ENCODE measurements at regions not wholly inside any gene's neighbourhood (a gene's known extent, or its start where the extent isn't known, plus 50 kb on each side); places are given as distances from the start of the nearest gene placed in this dataset.

DNA sequence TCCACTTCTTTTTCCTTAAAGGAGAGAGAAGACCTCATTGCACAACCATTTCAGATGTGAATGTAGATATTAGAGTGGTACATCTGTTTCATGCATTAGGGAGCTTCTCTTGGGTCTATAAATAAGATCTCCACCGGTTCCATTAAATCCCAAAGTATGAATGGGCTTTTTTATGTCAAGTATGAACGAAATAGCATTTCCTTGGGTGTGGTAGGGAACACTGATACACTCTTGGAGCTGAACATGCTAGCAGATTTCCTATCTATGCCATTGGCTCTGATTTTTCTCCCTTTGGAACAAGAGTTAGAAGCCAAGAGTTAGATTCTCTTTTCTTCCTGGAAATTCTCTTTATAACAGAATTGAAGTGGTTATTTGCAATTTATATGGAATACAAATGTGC, 245.6 kb upstream of the ADAMTS5 start:
- Histone ChIP-seq H3K4me1 (ENCODE audit: control insufficient read depth, insufficient read depth, low read length) (no peaks in the 10 kb centered on the region), H3K36me3 (ENCODE audit: control insufficient read depth, insufficient read depth, low read length) (no peaks in the 10 kb centered on the region; the same call in 1 of the 2 replicates), H3K9me3 (ENCODE audit: control insufficient read depth, insufficient read depth, low read depth, low read length) (no peaks in the 10 kb centered on the region), H3K27ac (ENCODE audit: low read length) (no peak overlapping the region), H3K27me3 (ENCODE audit: control insufficient read depth, insufficient read depth, low read length) (no peaks in the 10 kb centered on the region), H3K4me3 (ENCODE audit: low read depth in 2 of 2, low read length in 2 of 2) (no peak overlapping the region)
- no peak for ATAC-seq
- in situ Hi-C loops (cut with HindIII; ENCODE audit: low pct_unique_long_range_greater_than_20kb, low sequenced_read_pairs) (no loop called here), intact Hi-C loops (cut with micrococcal nuclease; ENCODE audit: unreplicated experiment) (no loop called here)
- no peak for DNase-seq (ENCODE audit: low read depth, low spot score)
- CTCF ChIA-PET = no interaction called here
- no TSS peak for BruUV-seq (replicated peaks)
- POLR2A ChIA-PET = no interaction called here
- TF ChIP-seq, protein P1, sequence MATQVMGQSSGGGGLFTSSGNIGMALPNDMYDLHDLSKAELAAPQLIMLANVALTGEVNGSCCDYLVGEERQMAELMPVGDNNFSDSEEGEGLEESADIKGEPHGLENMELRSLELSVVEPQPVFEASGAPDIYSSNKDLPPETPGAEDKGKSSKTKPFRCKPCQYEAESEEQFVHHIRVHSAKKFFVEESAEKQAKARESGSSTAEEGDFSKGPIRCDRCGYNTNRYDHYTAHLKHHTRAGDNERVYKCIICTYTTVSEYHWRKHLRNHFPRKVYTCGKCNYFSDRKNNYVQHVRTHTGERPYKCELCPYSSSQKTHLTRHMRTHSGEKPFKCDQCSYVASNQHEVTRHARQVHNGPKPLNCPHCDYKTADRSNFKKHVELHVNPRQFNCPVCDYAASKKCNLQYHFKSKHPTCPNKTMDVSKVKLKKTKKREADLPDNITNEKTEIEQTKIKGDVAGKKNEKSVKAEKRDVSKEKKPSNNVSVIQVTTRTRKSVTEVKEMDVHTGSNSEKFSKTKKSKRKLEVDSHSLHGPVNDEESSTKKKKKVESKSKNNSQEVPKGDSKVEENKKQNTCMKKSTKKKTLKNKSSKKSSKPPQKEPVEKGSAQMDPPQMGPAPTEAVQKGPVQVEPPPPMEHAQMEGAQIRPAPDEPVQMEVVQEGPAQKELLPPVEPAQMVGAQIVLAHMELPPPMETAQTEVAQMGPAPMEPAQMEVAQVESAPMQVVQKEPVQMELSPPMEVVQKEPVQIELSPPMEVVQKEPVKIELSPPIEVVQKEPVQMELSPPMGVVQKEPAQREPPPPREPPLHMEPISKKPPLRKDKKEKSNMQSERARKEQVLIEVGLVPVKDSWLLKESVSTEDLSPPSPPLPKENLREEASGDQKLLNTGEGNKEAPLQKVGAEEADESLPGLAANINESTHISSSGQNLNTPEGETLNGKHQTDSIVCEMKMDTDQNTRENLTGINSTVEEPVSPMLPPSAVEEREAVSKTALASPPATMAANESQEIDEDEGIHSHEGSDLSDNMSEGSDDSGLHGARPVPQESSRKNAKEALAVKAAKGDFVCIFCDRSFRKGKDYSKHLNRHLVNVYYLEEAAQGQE (IDR thresholded peaks at IDR 0.05; ENCODE audit: insufficient read depth in 1 of 2, low read depth in 2 of 2, low read length in 1 of 2) = no peak
- TF ChIP-seq SIN3A (IDR thresholded peaks at IDR 0.05; ENCODE audit: borderline replicate concordance, insufficient read depth, low read depth, low read length) (no peak), TCF7L2 (IDR thresholded peaks at IDR 0.05; ENCODE audit: low read depth, low read length) (no peak), POLR2AphosphoS5 (IDR thresholded peaks at IDR 0.05; ENCODE audit: low read depth, low read length) (no peak)
- TF ChIP-seq, protein P2, sequence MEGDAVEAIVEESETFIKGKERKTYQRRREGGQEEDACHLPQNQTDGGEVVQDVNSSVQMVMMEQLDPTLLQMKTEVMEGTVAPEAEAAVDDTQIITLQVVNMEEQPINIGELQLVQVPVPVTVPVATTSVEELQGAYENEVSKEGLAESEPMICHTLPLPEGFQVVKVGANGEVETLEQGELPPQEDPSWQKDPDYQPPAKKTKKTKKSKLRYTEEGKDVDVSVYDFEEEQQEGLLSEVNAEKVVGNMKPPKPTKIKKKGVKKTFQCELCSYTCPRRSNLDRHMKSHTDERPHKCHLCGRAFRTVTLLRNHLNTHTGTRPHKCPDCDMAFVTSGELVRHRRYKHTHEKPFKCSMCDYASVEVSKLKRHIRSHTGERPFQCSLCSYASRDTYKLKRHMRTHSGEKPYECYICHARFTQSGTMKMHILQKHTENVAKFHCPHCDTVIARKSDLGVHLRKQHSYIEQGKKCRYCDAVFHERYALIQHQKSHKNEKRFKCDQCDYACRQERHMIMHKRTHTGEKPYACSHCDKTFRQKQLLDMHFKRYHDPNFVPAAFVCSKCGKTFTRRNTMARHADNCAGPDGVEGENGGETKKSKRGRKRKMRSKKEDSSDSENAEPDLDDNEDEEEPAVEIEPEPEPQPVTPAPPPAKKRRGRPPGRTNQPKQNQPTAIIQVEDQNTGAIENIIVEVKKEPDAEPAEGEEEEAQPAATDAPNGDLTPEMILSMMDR (IDR thresholded peaks at IDR 0.05) = no peak

DNA sequence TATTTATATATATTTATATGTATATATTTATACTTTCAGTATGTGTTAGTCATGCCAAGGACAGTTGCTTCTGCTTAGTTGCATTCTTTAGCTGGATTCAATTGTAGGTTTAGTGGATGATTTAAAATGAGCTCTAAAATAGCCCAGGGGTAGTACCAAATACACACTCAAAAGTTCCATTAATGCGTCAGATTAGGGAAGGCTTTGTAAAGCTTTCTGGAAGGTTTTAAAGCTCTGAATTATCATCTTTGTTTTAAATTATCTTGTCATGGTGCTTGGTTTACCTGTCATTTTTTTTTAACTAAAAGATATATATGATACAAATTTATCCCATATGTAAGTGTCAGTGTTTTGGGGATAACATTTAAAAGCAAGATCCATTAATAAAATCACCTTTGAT, 242.7 kb upstream of the ADAMTS5 start:
- in situ Hi-C loops (cut with HindIII; ENCODE audit: low pct_unique_long_range_greater_than_20kb, low sequenced_read_pairs) = no loop called here
- ATAC-seq = no peak
- Histone ChIP-seq H3K9me3 (ENCODE audit: control insufficient read depth, insufficient read depth, low read depth, low read length) (no peaks in the 10 kb centered on the region), H3K4me3 (ENCODE audit: low read depth in 2 of 2, low read length in 2 of 2) (no peak overlapping the region), H3K27me3 (ENCODE audit: control insufficient read depth, insufficient read depth, low read length) (no peaks in the 10 kb centered on the region), H3K4me1 (ENCODE audit: control insufficient read depth, insufficient read depth, low read length) (no peaks in the 10 kb centered on the region), H3K36me3 (ENCODE audit: control insufficient read depth, insufficient read depth, low read length) (no peaks in the 10 kb centered on the region), H3K27ac (ENCODE audit: low read length) (no peak overlapping the region)
- DNase-seq (ENCODE audit: low read depth, low spot score) = no peak
- intact Hi-C loops (cut with micrococcal nuclease; ENCODE audit: unreplicated experiment) = no loop called here
- ChIA-PET CTCF (no interaction called here), POLR2A (no interaction called here)
- TF ChIP-seq, protein P2 (IDR thresholded peaks at IDR 0.05) = no peak
- TF ChIP-seq POLR2AphosphoS5 (IDR thresholded peaks at IDR 0.05; ENCODE audit: low read depth, low read length) (no peak), SIN3A (IDR thresholded peaks at IDR 0.05; ENCODE audit: borderline replicate concordance, insufficient read depth, low read depth, low read length) (no peak), TCF7L2 (IDR thresholded peaks at IDR 0.05; ENCODE audit: low read depth, low read length) (no peak)
- TF ChIP-seq, protein P1 (IDR thresholded peaks at IDR 0.05; ENCODE audit: insufficient read depth in 1 of 2, low read depth in 2 of 2, low read length in 1 of 2) = no peak
- no TSS peak for BruUV-seq (replicated peaks)
